Uterus (tissue), 2 donors: ENCODE measurements at regions not wholly inside any gene's neighbourhood (a gene's known extent, or its start where the extent isn't known, plus 50 kb on each side); places are given as distances from the start of the nearest gene placed in this dataset.

Experiments used
- CTCF ChIP-seq, 4 experiments: fragments of 200-600 bp in 2 of 4; fragments of 450-650 bp in 2 of 4; sonication (generic) in 2 of 4; IDR thresholded peaks; one replicate each; pipeline ENCODE4 v1.5.1; 2016 to 2019; ENCODE audit warnings: antibody characterized with exemption in 4 of 4, mild to moderate bottlenecking in 2 of 4, moderate library complexity in 1 of 4
- POLR2A ChIP-seq, 2 donors: fragments of 450-650 bp; IDR thresholded peaks; one replicate each; pipeline ENCODE4 v1.6.1; 2016; ENCODE audit warnings: antibody characterized with exemption in 2 of 2, mild to moderate bottlenecking in 1 of 2, moderate library complexity in 1 of 2

GRCh38 chr1:209155546-209155945 is 428.0 kb upstream of the CAMK1G start:
- TF ChIP-seq CTCF (IDR thresholded peaks at IDR 0.05) (no peak), POLR2A (IDR thresholded peaks at IDR 0.05) (no peak)
